ENCODE measurements at regions not wholly inside any gene's neighbourhood (a gene's known extent, or its start where the extent isn't known, plus 50 kb on each side); places are given as distances from the start of the nearest gene placed in this dataset.

DNA sequence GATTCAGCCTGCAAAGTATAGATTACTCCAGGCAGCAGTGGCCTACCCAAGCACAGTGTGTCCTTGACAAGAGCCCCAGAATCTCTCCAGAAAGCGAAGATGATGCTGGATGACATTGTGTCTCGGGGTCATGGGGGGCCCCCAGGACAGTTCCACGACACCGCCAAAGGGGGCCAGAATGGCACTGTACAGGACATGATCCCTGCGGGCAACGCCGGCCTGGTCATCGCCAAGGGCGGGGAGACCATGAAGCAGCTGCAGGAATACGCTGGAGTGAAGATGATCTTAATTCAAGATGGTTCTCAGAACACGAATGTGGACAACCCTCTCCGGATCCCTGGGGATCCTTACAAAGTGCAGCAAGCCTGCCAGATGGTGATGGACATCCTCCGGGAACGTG is 107.0 kb upstream of the MTAP start:
- H3K4me3 ChIP-seq (replicated peaks; ENCODE audit: low read depth, low read length): no peak overlapping the region
- DNase-seq (ENCODE audit: low read depth): no peak
- TF ChIP-seq, protein P1, sequence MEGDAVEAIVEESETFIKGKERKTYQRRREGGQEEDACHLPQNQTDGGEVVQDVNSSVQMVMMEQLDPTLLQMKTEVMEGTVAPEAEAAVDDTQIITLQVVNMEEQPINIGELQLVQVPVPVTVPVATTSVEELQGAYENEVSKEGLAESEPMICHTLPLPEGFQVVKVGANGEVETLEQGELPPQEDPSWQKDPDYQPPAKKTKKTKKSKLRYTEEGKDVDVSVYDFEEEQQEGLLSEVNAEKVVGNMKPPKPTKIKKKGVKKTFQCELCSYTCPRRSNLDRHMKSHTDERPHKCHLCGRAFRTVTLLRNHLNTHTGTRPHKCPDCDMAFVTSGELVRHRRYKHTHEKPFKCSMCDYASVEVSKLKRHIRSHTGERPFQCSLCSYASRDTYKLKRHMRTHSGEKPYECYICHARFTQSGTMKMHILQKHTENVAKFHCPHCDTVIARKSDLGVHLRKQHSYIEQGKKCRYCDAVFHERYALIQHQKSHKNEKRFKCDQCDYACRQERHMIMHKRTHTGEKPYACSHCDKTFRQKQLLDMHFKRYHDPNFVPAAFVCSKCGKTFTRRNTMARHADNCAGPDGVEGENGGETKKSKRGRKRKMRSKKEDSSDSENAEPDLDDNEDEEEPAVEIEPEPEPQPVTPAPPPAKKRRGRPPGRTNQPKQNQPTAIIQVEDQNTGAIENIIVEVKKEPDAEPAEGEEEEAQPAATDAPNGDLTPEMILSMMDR (IDR thresholded peaks at IDR 0.05; ENCODE audit: low read length, missing control alignments): no peak

DNA sequence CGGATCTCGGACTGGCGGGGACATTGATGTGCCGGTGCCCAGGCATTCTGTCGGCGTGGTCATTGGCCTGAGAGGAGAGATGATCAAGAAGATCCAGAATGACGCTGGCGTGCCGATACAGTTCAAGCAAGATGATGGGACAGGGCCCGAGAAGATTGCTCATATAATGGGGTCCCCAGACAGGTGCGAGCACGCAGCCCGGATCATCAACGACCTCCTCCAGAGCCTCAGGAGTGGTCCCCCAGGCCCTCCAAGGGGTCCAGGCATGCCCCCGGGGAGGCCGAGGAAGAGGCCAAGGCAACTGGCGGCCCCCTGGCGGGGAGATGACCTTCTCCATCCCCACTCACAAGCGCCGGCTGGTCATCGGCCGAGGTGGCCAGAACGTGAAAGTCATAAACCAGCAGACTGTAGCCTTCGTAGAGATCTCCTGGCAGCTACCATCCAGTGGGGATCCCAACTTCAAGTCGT is 106.5 kb upstream of the MTAP start:
- TF ChIP-seq, protein P1 (IDR thresholded peaks at IDR 0.05; ENCODE audit: low read length, missing control alignments): no peak
- DNase-seq (ENCODE audit: low read depth): no peak
- no peak overlapping the region for H3K4me3 ChIP-seq (replicated peaks; ENCODE audit: low read depth, low read length)

DNA sequence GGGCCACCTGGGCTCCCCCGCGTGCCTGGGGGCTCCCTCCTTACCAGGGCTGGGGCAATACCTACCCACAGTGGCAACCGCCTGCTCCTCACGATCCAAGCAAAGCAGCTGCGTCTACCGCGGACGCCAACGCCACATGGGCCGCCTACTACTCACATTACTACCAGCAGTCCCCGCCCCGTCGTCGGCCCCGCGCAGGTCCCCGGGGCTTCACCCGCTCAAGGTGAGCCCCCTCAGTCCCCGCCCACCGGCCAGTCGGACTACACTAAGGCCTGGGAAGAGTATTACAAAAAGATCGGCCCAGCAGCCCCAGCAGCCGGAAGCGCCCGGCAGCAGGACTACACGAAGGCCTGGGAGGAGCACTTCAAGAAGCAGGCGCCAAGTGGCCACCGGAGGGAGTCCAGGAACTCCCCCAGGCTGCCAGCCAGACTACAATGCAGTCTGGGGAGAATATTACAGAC is 106.0 kb upstream of the MTAP start:
- TF ChIP-seq, protein P1 (IDR thresholded peaks at IDR 0.05; ENCODE audit: low read length, missing control alignments): peak; percentile 17
- no peak overlapping the region for H3K4me3 ChIP-seq (replicated peaks; ENCODE audit: low read depth, low read length)
- no peak for DNase-seq (ENCODE audit: low read depth)

DNA sequence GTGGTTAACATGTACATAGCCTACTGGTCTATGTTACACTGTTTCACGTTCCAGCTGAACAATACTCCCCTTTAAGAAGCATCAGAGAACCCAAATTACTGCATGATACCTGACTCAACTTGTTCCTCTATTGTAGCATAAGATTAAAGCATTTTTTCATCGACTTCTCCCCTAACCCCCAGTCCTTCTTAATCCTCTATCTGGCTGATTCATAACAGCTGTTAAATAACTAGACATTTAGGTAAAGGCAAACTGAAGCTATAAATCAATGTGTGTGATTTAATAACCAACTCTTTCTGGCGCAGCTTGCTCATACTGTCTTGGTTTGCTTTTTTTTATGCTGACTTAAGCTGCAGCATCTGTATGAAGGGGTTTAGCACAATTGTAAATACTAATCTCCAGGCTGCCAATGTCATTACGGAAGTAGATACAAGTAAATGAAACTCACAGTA is 94.2 kb upstream of the MTAP start:
- TF ChIP-seq, protein P1 (IDR thresholded peaks at IDR 0.05; ENCODE audit: low read length, missing control alignments): no peak
- no peak overlapping the region for H3K4me3 ChIP-seq (replicated peaks; ENCODE audit: low read depth, low read length)
- no peak for DNase-seq (ENCODE audit: low read depth)

DNA sequence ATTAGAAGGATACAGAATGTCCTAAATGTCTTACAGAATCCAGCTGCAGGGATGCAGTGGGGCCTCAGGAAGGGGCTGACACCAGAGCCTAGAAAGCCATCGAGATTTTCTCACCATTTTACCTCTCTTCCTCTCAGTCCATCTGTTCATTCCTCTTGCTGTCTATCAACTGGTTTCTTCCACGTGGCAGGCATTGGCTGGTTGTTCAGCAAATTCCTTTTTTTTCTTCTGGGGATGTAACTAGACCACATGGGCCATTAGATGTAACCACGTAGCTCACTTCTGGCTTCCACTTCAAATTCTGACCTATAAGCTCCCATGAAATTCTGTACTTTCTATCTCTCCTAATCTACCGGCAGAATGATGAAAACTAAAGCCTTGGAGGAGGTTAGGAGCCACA is 93.6 kb upstream of the MTAP start:
- TF ChIP-seq, protein P1 (IDR thresholded peaks at IDR 0.05; ENCODE audit: low read length, missing control alignments): no peak
- no peak for DNase-seq (ENCODE audit: low read depth)
- H3K4me3 ChIP-seq (replicated peaks; ENCODE audit: low read depth, low read length): no peak overlapping the region

DNA sequence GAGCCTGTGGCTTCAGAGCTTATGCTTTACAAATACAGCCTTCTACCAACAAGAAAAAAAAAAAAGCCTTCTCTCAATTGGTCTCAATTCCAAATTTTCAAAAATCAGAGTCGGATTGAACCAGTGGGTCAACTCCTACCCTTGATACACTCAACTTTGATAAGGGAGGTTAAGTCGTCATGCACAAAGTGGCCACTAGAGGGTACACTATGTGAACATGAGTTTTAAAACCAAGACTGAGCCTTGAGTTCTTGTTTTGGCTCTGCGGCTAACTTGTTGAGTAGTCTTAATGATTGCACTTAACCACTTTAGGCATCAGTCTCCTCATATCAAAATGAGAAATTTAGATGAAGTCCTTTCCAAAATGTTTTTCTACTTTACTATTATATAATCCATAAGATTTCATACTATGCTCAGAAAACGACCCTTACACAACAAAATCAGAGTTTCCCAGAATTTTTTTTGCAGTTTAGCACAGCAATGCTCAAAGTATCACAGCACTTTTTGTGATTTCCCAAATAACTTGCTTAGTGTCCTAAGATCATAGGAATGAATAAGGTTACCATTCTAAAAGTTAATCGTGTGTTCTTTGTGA is 92.9 kb upstream of the MTAP start:
- peak; percentile 76 for DNase-seq (ENCODE audit: low read depth)
- H3K4me3 ChIP-seq (replicated peaks; ENCODE audit: low read depth, low read length): no peak overlapping the region
- TF ChIP-seq, protein P1 (IDR thresholded peaks at IDR 0.05; ENCODE audit: low read length, missing control alignments): peak; percentile 85
